ENCODE measurements at regions not wholly inside any gene's neighbourhood (a gene's known extent, or its start where the extent isn't known, plus 50 kb on each side); places are given as distances from the start of the nearest gene placed in this dataset.
A peak's percentile ranks its signal among the peaks of the same experiment; 100 is the strongest.

DNA sequence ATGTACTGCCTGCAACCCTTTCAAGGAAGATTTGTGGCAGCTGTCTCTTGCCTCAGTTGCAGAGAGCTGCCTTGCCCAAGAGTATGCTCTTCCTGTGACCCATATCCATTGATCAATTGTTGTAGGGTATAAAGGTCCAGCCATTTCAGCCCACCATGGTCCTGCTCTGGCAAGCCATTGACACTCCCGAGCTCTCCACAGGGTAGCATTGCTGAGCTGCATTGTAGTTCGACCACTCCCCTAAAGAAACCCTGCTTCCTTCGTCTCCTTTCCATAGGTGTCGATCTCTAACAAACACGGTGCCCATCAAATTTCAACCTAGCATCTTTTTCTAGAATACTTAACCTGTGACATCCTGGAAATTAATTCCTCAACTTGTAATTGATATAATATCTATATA lies 104.9 kb upstream of the NDUFV2 start:
- peaks cover 10% of the 10 kb centered on the region for H3K4me1 ChIP-seq (ENCODE audit: insufficient read depth, low read length)
- DNase-seq (ENCODE audit: low read depth) = no peak
- no peaks in the 10 kb centered on the region for H3K27me3 ChIP-seq (ENCODE audit: insufficient read depth, low read length)
- no peak overlapping the region for H3K4me3 ChIP-seq (ENCODE audit: insufficient read depth, low read depth, low read length)
- Mint-ChIP-seq H3K27me3 (ENCODE audit: low read depth, unreplicated experiment) (no peaks in the 10 kb centered on the region), H3K4me1 (ENCODE audit: low read depth, unreplicated experiment) (peaks cover 7% of the 10 kb centered on the region), H3K27ac (ENCODE audit: unreplicated experiment) (no peak overlapping the region), H3K9me3 (ENCODE audit: unreplicated experiment) (peaks cover 2% of the 10 kb centered on the region), H3K4me3 (ENCODE audit: unreplicated experiment) (no peak overlapping the region), H3K36me3 (ENCODE audit: low read depth, unreplicated experiment) (no peaks in the 10 kb centered on the region)
- no peaks in the 10 kb centered on the region for H3K79me2 ChIP-seq (ENCODE audit: insufficient read depth, low read length)
- TF ChIP-seq, protein P1, sequence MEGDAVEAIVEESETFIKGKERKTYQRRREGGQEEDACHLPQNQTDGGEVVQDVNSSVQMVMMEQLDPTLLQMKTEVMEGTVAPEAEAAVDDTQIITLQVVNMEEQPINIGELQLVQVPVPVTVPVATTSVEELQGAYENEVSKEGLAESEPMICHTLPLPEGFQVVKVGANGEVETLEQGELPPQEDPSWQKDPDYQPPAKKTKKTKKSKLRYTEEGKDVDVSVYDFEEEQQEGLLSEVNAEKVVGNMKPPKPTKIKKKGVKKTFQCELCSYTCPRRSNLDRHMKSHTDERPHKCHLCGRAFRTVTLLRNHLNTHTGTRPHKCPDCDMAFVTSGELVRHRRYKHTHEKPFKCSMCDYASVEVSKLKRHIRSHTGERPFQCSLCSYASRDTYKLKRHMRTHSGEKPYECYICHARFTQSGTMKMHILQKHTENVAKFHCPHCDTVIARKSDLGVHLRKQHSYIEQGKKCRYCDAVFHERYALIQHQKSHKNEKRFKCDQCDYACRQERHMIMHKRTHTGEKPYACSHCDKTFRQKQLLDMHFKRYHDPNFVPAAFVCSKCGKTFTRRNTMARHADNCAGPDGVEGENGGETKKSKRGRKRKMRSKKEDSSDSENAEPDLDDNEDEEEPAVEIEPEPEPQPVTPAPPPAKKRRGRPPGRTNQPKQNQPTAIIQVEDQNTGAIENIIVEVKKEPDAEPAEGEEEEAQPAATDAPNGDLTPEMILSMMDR (IDR thresholded peaks at IDR 0.05; ENCODE audit: insufficient read depth, low read depth, low read length) = no peak
- TF ChIP-seq EZH2 (IDR thresholded peaks at IDR 0.05; ENCODE audit: insufficient read depth, low read length) = no peak
- H3K9ac ChIP-seq (ENCODE audit: low read length) = no peak overlapping the region
- no peak for FAIRE-seq
- H3K4me2 ChIP-seq (ENCODE audit: low read length) = no peak overlapping the region
- no peak overlapping the region for H2AFZ ChIP-seq (ENCODE audit: low read depth, low read length)
- no peak overlapping the region for H3K27ac ChIP-seq (ENCODE audit: low read depth, low read length)
- no peaks in the 10 kb centered on the region for H4K20me1 ChIP-seq (ENCODE audit: insufficient read depth, low read length)
- H3K36me3 ChIP-seq (ENCODE audit: insufficient read depth, low read length) = no peaks in the 10 kb centered on the region
- no peaks in the 10 kb centered on the region for H3K9me3 ChIP-seq (ENCODE audit: insufficient read depth, low read depth, low read length)

DNA sequence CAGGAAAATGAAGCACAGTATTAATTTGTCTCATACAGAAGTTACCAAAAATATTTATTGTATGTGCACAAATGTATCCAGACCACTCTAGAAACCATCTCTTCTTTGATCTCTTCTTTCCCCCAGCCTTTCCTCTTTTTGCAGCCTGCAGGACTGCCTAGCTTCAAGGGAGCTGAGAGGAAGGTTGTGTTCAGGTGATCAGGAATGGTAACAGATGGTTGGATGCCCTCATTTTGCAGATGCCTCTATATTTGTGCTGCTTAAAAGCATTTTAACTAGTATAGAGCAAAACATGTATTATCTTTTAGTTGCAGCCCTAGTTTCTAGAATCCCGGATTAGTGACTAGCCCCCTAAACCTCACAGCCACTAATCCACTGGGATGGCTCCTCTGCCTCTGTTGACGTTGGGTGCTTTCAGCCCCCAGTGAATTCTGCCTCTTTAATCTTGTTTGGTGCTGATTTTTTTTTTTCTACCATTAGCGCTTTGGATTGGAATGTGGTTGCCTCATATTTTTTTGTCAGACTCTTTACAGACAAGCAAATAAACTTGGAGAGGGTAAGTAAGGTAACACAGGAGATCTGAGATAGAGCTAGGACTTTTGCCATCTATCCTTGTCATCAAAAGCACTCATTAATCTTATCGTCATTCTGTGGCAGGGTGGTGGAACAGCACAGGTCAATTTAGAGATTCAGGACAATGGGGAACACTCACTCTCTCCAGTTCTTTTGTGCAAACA lies 103.8 kb upstream of the NDUFV2 start:
- no peak overlapping the region for H3K4me3 Mint-ChIP-seq (ENCODE audit: unreplicated experiment)
- no peak overlapping the region for H3K4me3 ChIP-seq (ENCODE audit: insufficient read depth, low read depth, low read length)
- peak; percentile 57 for DNase-seq (ENCODE audit: low read depth)
- H3K4me1 Mint-ChIP-seq (ENCODE audit: low read depth, unreplicated experiment) = peaks cover 7% of the 10 kb centered on the region
- H3K27ac Mint-ChIP-seq (ENCODE audit: unreplicated experiment) = no peak overlapping the region
- H3K27me3 Mint-ChIP-seq (ENCODE audit: low read depth, unreplicated experiment) = no peaks in the 10 kb centered on the region
- H3K36me3 ChIP-seq (ENCODE audit: insufficient read depth, low read length) = no peaks in the 10 kb centered on the region
- peaks cover 10% of the 10 kb centered on the region for H3K4me1 ChIP-seq (ENCODE audit: insufficient read depth, low read length)
- H3K9me3 ChIP-seq (ENCODE audit: insufficient read depth, low read depth, low read length) = no peaks in the 10 kb centered on the region
- no peaks in the 10 kb centered on the region for H4K20me1 ChIP-seq (ENCODE audit: insufficient read depth, low read length)
- FAIRE-seq = no peak
- no peaks in the 10 kb centered on the region for H3K27me3 ChIP-seq (ENCODE audit: insufficient read depth, low read length)
- H2AFZ ChIP-seq (ENCODE audit: low read depth, low read length) = peak overlapping the region; percentile 6
- H3K9ac ChIP-seq (ENCODE audit: low read length) = no peak overlapping the region
- H3K9me3 Mint-ChIP-seq (ENCODE audit: unreplicated experiment) = peaks cover 4% of the 10 kb centered on the region
- H3K4me2 ChIP-seq (ENCODE audit: low read length) = peak overlapping the region; percentile 6
- no peak for TF ChIP-seq EZH2 (IDR thresholded peaks at IDR 0.05; ENCODE audit: insufficient read depth, low read length)
- TF ChIP-seq, protein P1 (IDR thresholded peaks at IDR 0.05; ENCODE audit: insufficient read depth, low read depth, low read length) = no peak
- no peaks in the 10 kb centered on the region for H3K36me3 Mint-ChIP-seq (ENCODE audit: low read depth, unreplicated experiment)
- H3K79me2 ChIP-seq (ENCODE audit: insufficient read depth, low read length) = no peaks in the 10 kb centered on the region
- H3K27ac ChIP-seq (ENCODE audit: low read depth, low read length) = no peak overlapping the region

DNA sequence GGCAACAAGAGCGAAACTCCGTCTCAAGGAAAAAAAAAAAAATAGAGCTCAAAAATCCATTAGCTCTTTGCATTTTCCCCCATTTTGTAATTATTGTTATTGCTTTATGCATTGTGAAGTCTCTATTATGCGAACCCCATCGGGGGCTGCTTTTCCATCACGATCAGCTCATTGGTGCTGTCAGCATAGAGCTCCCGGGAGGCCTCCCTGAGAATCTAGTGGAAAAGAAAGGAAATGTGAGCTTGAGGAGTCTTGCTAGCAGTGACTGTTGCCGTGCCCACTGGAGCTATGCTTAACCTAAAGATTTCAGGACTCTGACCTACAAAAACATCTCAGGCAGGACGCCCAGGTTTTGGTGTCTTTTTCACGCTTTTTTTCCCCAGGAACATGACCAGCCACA lies 102.6 kb upstream of the NDUFV2 start:
- H2AFZ ChIP-seq (ENCODE audit: low read depth, low read length) = peak overlapping the region; percentile 23
- Mint-ChIP-seq H3K9me3 (ENCODE audit: unreplicated experiment) (peaks cover 4% of the 10 kb centered on the region), H3K27ac (ENCODE audit: unreplicated experiment) (no peak overlapping the region), H3K36me3 (ENCODE audit: low read depth, unreplicated experiment) (no peaks in the 10 kb centered on the region), H3K4me3 (ENCODE audit: unreplicated experiment) (no peak overlapping the region), H3K27me3 (ENCODE audit: low read depth, unreplicated experiment) (no peaks in the 10 kb centered on the region), H3K4me1 (ENCODE audit: low read depth, unreplicated experiment) (peaks cover 7% of the 10 kb centered on the region)
- no peaks in the 10 kb centered on the region for H3K27me3 ChIP-seq (ENCODE audit: insufficient read depth, low read length)
- no peak overlapping the region for H3K4me2 ChIP-seq (ENCODE audit: low read length)
- DNase-seq (ENCODE audit: low read depth) (no peak), FAIRE-seq (no peak)
- H3K79me2 ChIP-seq (ENCODE audit: insufficient read depth, low read length) = no peaks in the 10 kb centered on the region
- H3K9ac ChIP-seq (ENCODE audit: low read length) = no peak overlapping the region
- no peaks in the 10 kb centered on the region for H3K36me3 ChIP-seq (ENCODE audit: insufficient read depth, low read length)
- H3K27ac ChIP-seq (ENCODE audit: low read depth, low read length) = no peak overlapping the region
- H3K9me3 ChIP-seq (ENCODE audit: insufficient read depth, low read depth, low read length) = no peaks in the 10 kb centered on the region
- H4K20me1 ChIP-seq (ENCODE audit: insufficient read depth, low read length) = no peaks in the 10 kb centered on the region
- no peak for TF ChIP-seq EZH2 (IDR thresholded peaks at IDR 0.05; ENCODE audit: insufficient read depth, low read length)
- TF ChIP-seq, protein P1 (IDR thresholded peaks at IDR 0.05; ENCODE audit: insufficient read depth, low read depth, low read length) = no peak
- H3K4me3 ChIP-seq (ENCODE audit: insufficient read depth, low read depth, low read length) = no peak overlapping the region
- H3K4me1 ChIP-seq (ENCODE audit: insufficient read depth, low read length) = peaks cover 10% of the 10 kb centered on the region
